SH-SY5Y (cell line): ENCODE measurements at regions not wholly inside any gene's neighbourhood (a gene's known extent, or its start where the extent isn't known, plus 50 kb on each side); places are given as distances from the start of the nearest gene placed in this dataset.

Experiments
- GATA2 ChIP-seq: IDR thresholded peaks from 2 replicates; pipeline ENCODE4 v1.6.1; 2011; ENCODE audit warnings: mild to moderate bottlenecking, low read depth, low read length
- GATA3 ChIP-seq: IDR thresholded peaks from 2 replicates; pipeline ENCODE4 v1.6.1; 2011; ENCODE audit warnings: low read depth, mild to moderate bottlenecking, low read length, moderate library complexity

GRCh38 chr5:74501674-74502478 lies 138.7 kb downstream of the ENC1 start:
- TF ChIP-seq GATA3 (no peak), GATA2 (no peak)
